GM23248 (cell line): ENCODE measurements at regions not wholly inside any gene's neighbourhood (a gene's known extent, or its start where the extent isn't known, plus 50 kb on each side); places are given as distances from the start of the nearest gene placed in this dataset.

ENCODE experiments used
- EZH2 ChIP-seq: fragments of 200-600 bp; sonication (generic); IDR thresholded peaks from 2 replicates; pipeline ENCODE4 v1.6.1; 2018; ENCODE audit warnings: antibody characterized with exemption, mild to moderate bottlenecking; ENCODE audit not compliant: insufficient read depth, poor library complexity, severe bottlenecking
- EZH2phosphoT487 ChIP-seq: fragments of 200-600 bp; sonication (generic); IDR thresholded peaks from 2 replicates; pipeline ENCODE4 v1.6.1; 2018; ENCODE audit warnings: antibody characterized with exemption, moderate library complexity, mild to moderate bottlenecking, low read depth; ENCODE audit not compliant: insufficient read depth

- TF ChIP-seq EZH2phosphoT487 (no peak), EZH2 (no peak)
Observed at GRCh38 chr5:28014779-28015178, 976.4 kb upstream of the CDH9 start.
